Astrocyte (in vitro differentiated cells and primary cell): ENCODE measurements at regions not wholly inside any gene's neighbourhood (a gene's known extent, or its start where the extent isn't known, plus 50 kb on each side); places are given as distances from the start of the nearest gene placed in this dataset.
"Not testable (repeated sequence)": the region's sequence is repeated elsewhere in the genome, so short reads cannot be mapped to it uniquely, and the experiment has no call there.

Experiments
- CTCF ChIP-seq: IDR thresholded peaks from 2 replicates; pipeline ENCODE4 v1.5.1; 2011; ENCODE audit warnings: low read depth, mild to moderate bottlenecking, inconsistent platforms, low read length, moderate library complexity; ENCODE audit not compliant: insufficient read depth
- EZH2 ChIP-seq: IDR thresholded peaks from 2 replicates; pipeline ENCODE4 v1.6.1; 2012; ENCODE audit warnings: mild to moderate bottlenecking, low read length, inconsistent platforms; ENCODE audit not compliant: insufficient read depth

GRCh38 chr10:63827018-63827417 lies 305.8 kb downstream of the REEP3 start:
- not testable (repeated sequence) for TF ChIP-seq EZH2, CTCF
